HG03060 (cell line): ENCODE measurements at regions not wholly inside any gene's neighbourhood (a gene's known extent, or its start where the extent isn't known, plus 50 kb on each side); places are given as distances from the start of the nearest gene placed in this dataset.

Experiments used
- ATAC-seq: cut with Tn5 transposase; IDR thresholded peaks from one replicate; pipeline ENCODE4 v1.9.1; 2021; ENCODE audit warnings: low read depth, moderate number of reproducible peaks; ENCODE audit not compliant: unreplicated experiment

DNA sequence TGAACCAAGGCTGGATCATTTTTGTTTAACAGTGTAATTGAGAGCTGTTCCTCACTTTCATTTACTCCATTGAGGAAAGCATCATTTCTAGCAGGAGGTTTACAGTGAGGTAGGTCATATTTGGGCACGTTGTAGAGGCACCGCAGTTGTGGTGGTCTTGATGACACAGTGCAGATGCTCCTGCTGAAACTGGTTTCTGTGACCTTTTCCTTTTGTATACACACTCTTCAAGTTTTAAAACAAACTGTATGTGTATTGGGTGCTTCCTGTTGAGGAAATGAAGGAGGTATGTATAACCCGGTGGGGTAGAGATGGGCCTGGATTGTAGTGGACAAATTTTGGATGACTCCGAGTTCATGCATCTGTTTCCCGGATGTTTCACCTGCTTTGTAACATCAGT lies 456.3 kb upstream of the RGS6 start:
- no peak for ATAC-seq

DNA sequence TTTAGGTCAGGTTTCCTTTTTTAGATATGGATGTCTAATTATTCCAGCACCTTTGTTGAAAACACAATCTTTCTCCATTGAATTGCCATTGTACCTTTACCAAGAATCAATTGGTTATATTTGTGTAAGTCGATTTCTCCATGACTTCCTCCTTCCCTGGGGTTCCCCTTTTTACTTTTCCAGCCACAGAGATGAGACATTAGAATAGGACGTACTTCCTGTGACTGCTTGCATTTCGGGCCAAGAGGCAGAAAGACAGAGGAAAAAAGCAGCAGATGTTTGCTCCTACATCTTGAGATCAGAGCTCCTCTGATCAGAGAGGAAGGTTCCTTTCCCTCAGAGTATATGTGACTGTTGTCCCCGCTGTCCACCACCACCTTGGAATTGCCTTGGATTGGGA lies 453.7 kb upstream of the RGS6 start:
- no peak for ATAC-seq

DNA sequence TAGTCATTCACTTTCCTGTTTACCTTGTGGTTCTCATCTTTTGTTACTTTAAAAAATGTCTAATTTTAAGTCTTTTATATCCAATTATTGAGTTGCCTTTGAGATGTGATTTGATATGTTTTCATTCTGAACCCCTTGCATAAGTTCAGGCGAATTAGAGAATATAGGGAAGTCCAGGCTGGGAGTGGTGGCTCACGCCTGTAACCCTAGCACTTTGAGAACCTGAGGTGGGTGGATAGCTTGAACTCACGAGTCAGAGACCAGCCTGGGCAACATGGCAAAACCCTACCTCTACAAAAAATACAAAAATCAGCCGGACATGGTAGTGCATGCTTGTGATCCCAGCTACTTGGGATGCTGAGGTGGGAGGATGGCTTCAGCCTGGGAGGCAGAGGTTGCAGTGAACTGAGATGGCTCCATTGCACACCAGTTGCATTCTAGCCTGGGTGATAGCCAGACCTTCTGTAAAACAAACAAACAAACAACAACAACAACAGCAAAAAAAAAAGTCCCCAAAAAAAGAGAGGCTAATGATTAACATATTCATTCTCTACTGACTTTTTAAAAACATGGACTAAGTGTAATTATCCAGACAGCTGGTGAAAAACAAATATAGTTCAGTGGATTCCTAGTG lies 451.1 kb upstream of the RGS6 start:
- ATAC-seq, result no peak

DNA sequence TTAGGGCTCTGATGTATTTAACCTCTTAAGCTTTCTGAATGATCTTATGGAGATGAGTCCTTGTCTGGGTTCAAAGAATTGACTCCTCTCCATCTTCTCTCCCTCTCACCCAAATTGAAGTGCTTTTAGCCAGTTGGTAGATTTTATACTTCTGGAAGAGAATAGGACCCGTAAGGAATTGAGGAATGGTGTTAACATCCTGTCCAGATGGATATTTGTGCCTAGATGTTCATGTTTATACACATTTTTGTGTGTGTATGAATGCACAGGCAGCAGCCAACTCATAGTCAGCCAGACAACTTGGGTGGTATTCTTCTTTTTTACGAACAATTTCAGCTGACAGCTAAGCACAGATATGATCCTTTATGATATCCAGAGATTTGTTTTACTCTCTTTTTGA lies 449.6 kb upstream of the RGS6 start:
- no peak for ATAC-seq

DNA sequence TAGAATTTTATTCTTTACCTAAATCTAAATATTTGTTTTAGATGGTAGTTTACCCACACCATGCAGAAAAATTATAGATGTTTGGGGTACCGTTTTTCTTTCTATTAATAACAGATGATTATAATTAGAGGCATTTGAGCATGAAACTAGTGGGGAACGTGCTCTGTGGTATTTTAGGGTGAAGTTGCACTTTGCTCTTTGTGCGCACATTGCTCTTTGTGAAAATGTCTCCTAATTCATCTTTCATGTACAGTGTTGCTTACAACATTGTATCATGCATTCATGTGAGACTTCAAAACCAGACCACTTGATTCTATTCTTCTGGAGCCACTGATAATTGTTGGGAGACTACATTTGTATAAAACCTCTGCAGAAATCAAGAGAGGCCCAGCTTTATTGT lies 449.1 kb upstream of the RGS6 start:
- no peak for ATAC-seq

DNA sequence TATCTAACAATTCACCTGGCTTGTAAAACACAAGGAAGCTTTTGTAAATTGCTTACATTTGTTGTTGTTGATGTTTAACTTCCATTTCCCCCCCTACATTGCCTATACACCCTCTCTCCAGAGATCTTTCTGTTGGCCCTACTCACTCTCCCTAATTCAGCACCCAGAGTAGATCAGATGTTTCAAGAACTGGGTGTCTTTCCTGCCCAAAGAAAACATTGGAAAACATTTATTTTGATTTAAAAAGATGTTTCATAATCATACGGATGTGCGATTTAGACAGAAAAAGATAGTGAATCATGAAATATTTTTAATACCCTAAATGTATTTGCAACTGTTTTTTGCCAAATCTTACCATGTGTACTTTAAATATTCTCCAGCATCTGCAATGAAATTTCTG lies 446.4 kb upstream of the RGS6 start:
- no peak for ATAC-seq

DNA sequence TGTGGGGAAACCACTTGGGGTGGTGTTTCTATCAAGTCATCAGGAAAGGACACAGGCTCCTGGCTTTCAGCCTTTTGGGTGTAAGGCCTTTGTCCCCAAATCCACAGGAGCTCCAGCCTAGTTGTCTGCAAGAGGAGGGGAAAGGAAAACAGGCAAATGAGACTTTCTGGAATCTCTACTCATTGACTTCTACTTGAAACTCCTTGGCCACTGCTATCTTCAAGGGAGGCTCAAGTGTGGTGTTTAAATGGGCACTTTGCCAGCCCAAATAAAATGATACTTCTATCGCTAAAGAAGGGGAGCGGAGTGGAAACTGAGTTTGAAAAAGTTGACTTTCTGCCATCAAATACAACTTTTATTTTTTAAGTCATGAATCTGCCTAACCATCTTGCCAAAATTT lies 445.9 kb upstream of the RGS6 start:
- no peak for ATAC-seq

DNA sequence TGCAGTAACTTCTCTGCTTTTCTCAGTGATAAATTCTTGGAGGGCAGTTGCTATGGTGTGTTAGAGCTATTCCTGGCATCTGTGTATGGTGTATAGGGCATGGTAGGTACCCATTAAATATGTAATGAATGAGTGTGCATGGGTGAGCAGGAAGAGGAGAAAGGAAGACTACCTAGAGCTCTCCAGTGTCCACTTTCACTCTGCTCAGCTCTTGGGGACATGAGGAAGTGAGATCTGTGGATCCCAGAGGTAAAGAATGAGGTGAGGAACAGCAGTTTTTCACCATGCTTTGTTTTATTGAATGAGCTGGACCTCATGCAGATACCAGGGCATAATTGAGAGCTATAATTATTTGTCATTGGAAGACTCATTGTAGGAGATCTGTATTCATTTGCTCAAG lies 444.8 kb upstream of the RGS6 start:
- no peak for ATAC-seq

DNA sequence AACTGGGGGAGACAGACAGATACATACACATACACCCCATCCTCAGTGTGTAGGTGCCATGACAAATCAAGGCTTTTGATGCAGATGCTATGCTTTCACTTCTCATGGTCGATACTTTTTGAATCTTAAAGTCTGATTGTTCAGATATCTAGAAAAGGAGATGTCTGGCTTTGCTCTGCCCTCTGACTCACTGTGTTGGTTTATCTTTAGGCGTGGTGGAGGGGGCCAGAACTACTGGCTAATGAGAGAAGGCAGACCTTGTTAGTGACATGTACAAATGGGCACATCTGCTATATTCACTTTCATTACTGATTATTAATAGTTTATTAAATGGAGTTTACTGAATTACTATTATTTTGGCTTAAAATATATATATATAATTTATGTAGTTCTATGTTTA lies 444.3 kb upstream of the RGS6 start:
- no peak for ATAC-seq

DNA sequence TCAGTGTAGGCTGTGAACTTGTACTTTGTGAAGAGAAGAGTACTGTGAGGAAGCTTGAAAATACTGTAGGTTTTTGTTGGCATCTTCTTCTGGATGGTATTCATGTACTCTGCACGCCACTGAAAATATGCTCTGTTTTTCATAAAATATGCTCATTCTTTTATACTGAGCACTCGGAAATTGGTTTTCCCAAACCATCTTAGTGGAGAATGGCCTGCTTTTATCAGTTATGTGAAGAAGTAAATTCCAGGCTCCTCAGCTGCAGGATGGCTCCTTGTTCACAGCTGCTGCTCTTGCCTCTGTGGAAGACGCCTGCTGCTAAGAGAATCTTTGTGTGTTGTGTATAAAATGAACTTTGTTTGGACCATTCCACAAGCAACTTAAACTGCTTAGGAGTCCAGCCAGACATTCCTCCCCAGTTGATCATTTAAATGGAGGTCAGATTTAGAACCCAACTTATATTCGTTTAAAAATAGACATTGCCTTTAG lies 443.5 kb upstream of the RGS6 start:
- no peak for ATAC-seq

DNA sequence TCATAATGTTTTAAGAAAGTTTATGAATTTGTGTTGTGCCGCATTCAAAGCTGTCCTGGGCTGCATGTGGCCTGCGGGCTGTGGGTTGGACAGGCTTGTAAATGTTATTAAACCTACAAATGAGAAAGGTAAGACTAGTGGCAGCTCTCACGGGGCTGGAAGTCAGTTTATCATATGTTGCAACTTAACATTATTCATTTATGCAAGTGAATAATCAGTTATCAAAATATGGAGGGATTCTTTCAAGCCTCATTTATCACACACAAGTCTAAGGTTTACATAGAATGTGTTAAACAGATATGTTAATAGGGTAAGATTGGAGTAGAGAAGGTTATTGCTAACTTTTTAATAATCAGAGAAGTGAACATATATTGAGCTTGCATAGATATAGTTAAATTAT lies 442.5 kb upstream of the RGS6 start:
- ATAC-seq, result no peak

DNA sequence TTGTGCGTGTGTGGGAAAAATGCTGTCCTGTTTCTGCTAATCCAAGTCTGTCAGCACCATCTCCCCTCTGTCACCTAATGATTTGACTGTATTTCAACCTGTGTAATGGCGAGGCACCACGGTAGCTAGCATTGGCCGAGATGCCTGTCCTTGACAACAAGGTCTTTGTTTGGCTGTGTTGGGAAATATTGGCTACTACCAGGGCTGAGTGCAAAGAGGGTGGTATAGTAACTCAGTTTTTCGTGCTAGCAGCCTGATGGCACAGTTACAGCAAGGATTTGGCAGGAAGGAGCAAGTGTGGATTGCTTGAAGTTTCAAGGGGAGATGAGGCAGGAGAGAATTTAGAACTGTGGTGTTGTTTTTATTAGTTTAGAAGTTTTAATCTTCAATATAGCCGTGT lies 440.3 kb upstream of the RGS6 start:
- ATAC-seq, result no peak

DNA sequence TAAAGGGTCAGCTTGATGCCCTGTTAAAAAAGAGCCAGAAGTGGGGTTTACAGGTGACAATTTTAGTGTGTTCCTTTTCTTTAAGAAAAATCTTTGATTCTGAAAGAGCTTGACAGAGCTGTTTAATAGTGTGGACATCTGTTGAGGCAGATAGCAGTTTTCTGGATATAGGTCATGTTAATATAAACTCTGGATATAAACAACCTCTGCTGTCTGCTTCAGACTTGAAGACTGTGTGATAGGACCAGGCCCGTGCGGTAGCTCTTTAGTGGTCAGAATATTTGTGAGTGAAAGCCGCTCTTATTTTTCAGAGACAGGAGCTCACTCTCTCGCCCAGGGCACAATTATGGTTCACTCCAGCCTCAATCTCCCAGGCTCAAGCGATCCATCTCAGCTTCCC lies 439.9 kb upstream of the RGS6 start:
- no peak for ATAC-seq

DNA sequence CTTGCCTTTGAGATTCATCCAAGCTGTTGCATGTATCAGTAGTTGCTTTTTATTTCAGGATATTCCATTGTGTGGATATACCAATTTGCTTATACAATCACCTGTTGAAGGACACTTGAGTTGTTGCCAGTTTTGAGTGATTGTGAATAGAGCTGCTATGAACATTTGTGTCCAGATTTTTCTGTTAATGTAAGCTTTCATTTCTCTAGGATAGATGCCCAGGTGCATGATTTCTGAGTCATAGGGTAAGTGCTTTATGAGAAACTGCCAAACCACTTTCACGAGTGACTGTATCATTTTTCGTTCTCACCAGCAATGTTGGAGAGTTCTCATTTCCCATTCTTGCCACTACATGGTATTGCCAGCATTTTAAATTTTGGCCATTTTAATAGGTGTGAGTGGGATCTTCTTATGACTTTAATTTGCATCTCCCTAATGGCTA lies 434.6 kb upstream of the RGS6 start:
- ATAC-seq, result peak; percentile 86

DNA sequence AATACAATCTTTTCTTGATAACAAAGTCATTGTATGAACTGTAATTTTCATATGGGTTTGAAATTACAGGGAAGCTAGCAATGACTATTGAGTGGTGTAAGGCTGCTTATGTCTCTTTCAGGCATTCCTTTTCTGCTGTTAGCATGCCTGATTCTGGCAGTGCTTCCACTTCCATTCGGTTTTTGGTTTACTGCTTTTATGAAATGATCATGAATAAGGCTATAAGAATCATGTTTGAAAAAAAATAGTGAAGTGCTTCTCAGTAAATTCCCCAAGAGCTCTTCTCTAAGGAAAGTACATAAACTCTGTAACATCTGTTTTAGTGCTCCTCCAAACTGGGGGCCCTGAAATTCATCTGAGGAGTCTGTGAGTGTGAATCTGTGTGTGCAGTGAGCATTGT lies 434.0 kb upstream of the RGS6 start:
- no peak for ATAC-seq

DNA sequence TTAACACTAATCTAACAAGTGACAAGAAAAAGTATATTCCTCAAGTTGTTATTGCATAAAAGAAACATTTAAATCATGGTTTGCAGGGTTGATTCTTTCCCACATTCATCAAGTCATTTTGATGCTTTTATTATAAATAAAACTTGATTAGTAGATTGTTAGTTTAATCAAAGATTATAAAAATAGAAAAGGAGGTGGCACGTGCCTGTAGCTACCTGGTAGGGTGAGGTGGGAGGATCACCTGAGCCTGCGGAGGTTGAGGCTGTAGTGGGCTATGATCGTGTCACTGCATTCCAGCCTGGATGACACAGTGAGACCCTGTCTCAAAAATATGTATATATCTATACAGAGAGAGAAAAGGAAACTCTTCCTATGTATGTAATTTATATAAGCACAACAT lies 433.2 kb upstream of the RGS6 start:
- no peak for ATAC-seq

DNA sequence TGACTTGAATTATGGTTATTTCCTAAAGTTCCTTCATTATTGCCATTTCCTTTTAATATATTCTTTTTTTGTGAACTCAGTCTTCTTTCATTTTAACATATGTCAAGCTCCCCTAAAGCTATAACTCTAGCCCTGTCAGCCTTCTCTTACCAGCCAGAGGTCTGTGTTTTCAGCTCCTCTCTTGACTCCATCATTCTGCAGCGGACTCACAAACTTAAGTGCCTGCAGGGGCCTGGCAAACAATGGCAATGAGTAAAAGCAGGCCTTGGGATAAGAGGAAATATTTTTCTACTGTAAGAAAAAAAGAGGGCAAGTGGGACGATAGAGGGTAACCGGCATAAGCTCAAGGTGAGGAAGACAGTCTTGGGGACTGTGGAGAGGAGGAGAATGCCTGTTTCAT lies 424.5 kb upstream of the RGS6 start:
- no peak for ATAC-seq

DNA sequence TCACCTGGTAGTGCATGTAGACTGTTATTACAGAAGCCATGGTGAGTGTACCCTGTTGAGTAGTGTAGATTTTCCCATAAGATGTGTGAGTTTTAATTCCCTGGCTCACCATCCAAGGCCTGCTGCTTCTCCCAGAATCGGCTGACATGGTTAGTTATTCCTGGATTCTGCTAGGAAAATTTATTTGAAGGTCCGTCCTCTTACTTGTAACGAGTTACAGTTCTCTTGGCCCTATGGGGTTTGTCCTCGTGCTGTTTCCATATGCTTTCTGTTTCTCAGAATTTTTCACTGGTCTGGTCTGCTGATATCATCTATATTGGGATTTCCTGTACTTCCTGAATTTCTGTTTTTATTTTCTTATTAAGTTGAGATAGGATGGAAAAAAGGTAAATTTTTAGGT lies 423.3 kb upstream of the RGS6 start:
- ATAC-seq, result no peak

DNA sequence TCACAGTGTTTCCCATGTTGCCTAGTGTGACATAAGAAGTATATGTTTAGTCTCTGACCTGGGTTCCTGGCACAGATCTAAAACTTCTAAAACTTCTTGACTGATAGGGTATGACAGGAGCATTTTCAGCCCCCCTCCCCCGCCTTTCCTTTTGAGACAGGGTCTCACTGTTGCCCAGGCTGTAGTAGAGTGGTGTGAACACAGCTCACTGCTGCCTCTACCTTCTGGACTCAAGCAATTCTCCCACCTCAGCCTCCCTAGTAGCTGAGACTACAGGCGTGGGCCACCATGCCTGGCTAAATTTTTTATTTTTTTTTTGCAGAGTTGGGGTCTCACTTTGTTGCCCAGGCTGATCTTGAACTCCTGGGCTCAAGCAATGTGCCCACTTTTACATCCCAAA lies 421.1 kb upstream of the RGS6 start:
- ATAC-seq, result no peak

DNA sequence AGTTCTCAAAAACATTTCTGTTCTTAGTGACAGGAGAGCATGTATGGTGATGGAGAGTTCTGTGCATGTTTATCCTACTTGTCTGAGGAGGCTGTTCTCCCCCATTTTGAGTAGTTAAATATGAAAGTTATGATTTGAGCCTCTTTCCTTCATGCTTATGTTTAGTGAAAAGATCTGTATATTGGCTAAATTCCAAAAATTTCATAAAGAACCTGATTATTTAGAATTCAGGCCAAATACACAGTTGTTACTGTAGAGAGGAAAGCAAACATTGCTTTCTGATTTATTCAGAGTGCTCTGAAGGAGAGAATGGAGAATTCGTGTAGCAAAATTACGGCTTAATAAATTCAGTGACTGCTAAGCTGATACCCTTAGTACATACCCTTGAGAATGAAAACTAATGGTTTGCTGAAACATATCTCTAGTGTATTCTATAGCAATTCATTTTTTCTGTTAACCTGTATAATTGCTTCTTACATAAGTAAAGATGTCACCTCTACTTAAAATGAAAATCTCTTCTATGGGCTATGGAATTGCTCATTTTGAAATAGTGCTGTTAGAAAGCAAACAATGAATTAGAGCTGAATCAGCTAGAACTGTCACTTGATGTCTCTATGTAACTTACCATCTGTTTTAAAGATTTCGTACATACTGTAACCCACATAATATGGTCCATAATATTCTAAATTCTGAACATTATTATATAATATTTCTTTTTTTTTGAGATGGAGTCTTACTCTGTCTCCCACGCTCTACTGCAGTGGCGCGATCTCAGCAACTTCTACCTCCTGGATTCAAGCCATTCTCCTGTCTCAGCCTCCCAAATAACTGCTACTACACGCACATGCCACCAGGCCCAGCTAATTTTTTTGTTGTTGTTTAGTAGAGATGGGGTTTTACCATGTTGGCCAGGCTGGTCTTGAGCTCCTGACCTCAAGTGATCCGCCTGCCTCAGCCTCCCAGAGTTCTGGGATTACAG lies 417.0 kb upstream of the RGS6 start:
- no peak for ATAC-seq

DNA sequence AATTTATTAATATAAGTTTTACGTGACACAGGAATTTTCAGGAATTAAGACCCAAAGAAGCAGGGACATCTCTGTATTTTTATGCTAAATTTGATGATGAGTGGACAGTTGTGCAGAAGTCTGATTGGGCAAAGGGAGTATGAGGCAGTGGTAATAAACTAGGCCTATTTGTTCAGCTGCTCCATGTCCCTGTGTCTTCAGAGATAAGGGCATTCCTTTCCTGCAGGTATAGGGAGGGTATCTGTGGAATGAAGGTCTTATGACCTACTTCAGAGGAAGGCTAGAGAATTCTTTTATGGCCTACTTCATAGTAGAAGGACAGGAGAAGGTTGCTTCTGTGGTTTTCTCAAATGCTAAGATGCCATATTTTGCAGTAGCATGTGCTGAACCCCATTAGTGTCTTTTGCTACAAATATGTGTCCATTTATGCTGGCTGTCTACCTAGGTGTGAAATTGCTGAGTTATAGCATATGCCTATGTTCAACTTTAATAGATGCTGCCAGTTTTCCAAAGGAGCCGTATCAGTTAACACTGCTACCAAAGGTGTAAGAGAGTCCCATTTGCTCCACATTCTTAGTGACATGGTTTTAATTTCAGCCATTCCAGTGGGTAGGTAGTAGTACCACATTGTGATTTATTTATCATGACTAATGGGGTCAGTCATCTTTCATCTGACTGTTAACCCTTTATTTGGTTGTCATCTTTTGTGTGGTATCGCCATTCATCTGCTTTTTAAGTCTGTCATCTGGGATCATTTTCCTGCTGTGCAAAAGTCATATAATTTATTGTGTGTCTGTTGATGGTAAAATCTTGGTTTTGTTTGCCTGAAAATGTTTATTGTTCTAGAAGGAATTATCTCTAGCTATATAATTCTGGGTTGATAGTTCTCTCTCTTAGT lies 410.7 kb upstream of the RGS6 start:
- no peak for ATAC-seq
